ENCODE measurements at regions not wholly inside any gene's neighbourhood (a gene's known extent, or its start where the extent isn't known, plus 50 kb on each side); places are given as distances from the start of the nearest gene placed in this dataset.
"Not testable (repeated sequence)": the region's sequence is repeated elsewhere in the genome, so short reads cannot be mapped to it uniquely, and the experiment has no call there.

- no peak for DNase-seq
Measured at GRCh38 chr12:124379938-124380754, 85.3 kb downstream of the RFLNA start.

DNA sequence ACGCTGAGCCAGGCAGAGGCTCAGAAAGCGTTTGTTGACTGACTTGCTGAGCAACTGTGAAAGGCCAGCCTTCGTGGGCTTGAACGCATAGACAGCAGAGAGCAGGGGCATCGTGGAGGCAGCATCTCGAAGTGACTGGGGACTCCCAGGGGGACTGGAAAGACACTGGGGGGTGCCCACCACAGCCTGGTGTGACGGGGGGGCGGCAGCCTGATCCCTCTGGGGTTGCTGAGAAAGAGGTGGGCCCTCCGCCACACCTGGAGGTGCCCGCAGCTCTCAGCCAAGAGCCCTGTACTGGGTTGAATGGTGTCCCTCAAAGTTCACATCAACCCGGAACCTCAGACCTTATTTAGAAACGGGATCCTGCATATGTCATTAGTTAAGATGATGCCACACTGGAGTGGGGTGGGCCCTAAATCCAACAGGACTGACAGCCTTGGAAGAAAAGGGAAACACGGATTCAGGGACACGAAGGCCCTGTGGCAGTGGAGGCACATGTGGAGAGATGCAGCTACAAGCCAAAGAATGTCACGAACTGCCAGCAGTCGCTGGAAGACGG is 84.6 kb downstream of the RFLNA start:
- DNase-seq: no peak

DNA sequence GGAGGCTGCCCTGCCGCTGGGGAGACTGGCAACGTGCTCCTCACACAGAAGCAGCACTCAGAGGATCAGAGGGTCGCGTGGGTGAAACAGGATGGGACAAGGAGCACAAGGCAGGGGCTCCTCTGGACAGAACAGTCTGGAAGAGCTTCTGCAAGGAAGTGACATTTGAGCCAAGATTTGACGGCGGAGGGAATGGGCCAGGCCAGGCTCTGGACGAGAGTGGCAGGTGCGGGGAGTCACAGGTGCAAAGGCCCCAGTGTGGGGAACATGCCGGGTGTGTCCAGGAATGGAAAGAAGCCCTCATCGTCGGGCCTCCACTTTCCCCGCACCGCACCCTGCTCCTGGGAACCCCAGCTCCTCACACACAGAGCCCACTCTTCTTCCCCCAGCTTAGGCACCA is 84.0 kb downstream of the RFLNA start:
- DNase-seq: no peak

GRCh38 chr12:124377981-124378509 is 83.2 kb downstream of the RFLNA start:
- no peak for DNase-seq

- no peak for DNase-seq
Measured at GRCh38 chr12:124376435-124376834, 81.5 kb downstream of the RFLNA start.

DNA sequence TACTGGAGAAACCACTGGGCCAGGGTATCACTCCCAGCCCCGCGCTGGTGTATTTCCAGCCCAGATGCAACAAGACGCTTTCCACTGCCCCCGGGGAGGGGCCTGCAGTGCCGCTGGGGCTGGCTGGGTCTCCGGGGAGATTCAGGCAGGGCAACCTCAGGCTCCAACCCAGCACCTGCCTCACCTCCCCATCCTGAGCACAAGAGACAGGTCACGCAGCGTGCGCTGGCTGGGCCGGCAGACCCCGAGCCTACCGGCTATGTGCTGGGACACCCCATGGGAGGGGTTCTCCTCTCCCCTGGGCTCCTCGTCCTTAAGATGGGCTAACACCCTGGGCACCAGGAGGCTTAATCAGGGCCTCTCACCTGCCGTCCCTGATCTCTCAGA is 80.9 kb downstream of the RFLNA start:
- DNase-seq: no peak

- no peak for DNase-seq
Measured at GRCh38 chr12:124375141-124375788, 80.4 kb downstream of the RFLNA start.

- no peak for DNase-seq
Measured at GRCh38 chr12:124374567-124374966, 79.7 kb downstream of the RFLNA start.

DNA sequence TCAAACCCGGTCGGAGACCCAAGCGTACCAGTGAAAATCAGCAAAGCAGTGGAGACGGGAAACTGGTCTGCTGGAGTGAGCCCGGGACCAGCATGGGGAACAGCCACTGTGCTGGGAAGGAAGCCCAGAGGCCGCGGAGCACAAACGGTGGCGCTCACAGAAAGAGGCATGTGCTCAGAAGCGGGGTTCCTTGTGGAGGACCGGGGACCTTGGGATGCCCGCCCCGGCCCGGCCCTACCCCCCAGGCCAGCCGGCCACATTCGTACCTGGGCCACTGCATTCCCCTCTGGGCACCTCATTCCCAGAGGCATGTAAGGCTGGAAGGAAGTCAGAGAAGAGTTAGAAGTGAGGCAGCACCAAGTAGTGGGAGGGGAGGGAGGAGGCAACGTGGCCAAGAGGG is 79.3 kb downstream of the RFLNA start:
- DNase-seq: no peak

DNA sequence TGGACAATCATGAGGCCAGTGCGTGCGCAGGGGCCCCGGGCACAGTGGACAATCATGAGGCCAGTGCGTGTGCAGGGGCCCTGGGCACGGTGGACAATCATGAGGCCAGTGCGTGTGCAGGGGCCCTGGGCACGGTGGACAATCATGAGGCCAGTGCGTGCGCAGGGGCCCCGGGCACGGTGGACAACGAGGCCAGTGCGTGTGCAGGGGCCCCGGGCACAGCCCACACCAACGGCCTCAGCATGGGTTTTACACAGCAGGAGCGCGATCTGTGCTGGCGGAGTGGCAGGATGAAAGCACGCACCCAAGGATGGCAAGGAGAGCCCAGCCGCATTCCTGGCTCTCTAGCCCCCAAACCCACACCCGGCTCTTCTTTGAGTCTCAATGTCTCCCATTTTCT is 78.8 kb downstream of the RFLNA start:
- DNase-seq: not testable (repeated sequence)

DNA sequence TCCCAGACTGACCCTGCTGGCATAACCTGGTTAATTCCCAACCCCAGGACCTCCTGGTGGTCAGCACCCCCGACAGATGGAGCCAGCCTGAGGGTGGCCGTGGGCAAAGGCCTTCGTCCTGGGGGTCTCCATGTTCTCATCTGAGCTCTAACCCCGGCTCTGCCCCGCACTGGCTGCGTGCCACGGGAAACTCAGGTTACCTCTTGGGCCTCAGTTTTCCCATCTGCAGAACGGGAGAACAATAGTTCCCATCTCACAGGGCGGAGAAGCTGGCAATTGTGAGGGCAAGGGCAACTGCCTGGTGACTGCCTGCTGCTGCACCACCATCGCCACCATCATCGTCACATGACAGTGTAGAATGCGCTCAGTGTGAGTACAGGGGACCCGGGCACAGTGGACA is 77.9 kb downstream of the RFLNA start:
- DNase-seq: no peak

GRCh38 chr12:124371970-124372555 is 77.2 kb downstream of the RFLNA start:
- DNase-seq: no peak

- DNase-seq: no peak
Measured at GRCh38 chr12:124371366-124371765, 76.5 kb downstream of the RFLNA start.

GRCh38 chr12:124370851-124371250 is 76.0 kb downstream of the RFLNA start:
- no peak for DNase-seq

DNA sequence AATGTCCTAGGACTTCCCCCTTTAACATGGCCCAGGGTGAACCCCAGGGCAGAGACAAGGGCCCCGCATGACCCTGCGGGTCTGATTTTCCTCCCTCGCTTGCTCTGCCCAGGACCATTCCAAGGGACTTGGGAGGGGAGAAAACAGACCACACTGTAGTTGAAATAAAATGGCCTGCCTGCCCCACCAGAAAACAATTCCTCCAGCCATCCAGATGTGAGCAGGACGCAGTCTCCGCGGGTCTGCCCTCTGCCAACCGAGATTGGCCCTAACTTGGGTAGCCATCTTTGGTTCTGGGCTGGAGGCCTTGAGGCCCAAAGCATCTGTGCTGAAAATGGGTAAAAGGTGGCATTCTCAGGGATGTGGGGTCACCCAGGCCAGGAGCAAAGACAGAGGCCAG is 75.5 kb downstream of the RFLNA start:
- DNase-seq: no peak

- no peak for DNase-seq
Measured at GRCh38 chr12:124369827-124370378, 75.0 kb downstream of the RFLNA start.

- no peak for DNase-seq
Measured at GRCh38 chr12:124369055-124369826, 74.3 kb downstream of the RFLNA start.

GRCh38 chr12:124368421-124369032 is 73.6 kb downstream of the RFLNA start:
- DNase-seq: no peak

DNA sequence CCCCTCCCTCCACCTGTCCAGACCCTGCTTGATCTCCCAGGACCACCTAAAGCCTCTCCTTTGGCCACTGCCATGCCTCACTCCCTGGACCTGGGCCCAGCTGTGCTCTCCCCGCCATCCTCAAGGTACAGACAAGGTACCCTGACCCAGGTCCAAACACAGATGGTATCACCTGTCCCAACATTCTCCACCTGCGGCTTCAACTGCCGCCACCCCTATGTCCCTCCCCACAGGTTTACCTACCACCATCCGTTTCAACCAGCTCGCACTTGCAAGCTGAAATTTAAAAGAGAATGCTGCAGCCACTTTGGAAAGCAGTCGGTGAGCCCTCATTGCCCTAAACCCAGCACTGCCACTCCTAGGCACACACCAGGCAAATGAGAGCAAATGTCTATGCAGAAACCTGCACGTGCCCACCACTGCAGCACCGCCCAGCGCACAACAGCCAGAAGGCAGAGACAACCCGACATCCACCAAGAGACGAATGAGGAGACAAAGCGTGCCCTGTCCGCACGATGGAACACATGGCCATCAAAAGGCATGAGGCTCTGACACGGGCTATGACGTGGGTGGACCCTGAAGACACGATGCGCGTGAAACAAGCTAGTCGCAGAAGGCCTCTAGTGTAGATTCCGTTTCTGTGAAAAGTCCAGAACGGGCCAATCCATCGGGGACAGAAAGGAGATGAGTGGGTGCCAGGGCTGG is 71.0 kb downstream of the RFLNA start:
- no peak for DNase-seq

Measured in NCI-H1105 (cell line).